ENCODE measurements at regions not wholly inside any gene's neighbourhood (a gene's known extent, or its start where the extent isn't known, plus 50 kb on each side); places are given as distances from the start of the nearest gene placed in this dataset.

GRCh38 chr16:7239547-7239946 lies 93.1 kb upstream of the RBFOX1 start:
- H3K18ac ChIP-seq (ENCODE audit: low read depth, low read length): no peak overlapping the region
- H2BK15ac ChIP-seq (ENCODE audit: low read depth, low read length): no peak overlapping the region
- H3K9me3 ChIP-seq (ENCODE audit: control insufficient read depth, insufficient read depth, low read length): peaks cover 10% of the 10 kb centered on the region
- dilution Hi-C loops (cut with HindIII; ENCODE audit: low sequenced_read_pairs, unreplicated experiment): no loop called here
- no peaks in the 10 kb centered on the region for H3K36me3 ChIP-seq (ENCODE audit: control insufficient read depth, insufficient read depth, low read length)
- ChIA-PET CTCF (no interaction called here), POLR2A (ENCODE audit: unreplicated experiment) (no interaction called here)
- DNase-seq: no peak
- no peaks in the 10 kb centered on the region for H3K4me1 ChIP-seq (ENCODE audit: control insufficient read depth, insufficient read depth, low read length)
- H3K4ac ChIP-seq (ENCODE audit: low read depth, low read length): no peak overlapping the region
- no peak overlapping the region for H3K27ac ChIP-seq (ENCODE audit: insufficient read depth, low read length)
- no peak overlapping the region for H2BK120ac ChIP-seq (ENCODE audit: low read depth, low read length)
- H2BK5ac ChIP-seq (ENCODE audit: low read depth, low read length, poor library complexity, severe bottlenecking): no peak overlapping the region
- no peak overlapping the region for H3K9ac ChIP-seq (ENCODE audit: low read depth, low read length)
- no peak overlapping the region for H4K91ac ChIP-seq (ENCODE audit: insufficient read depth, low read depth, low read length)
- no peak overlapping the region for H3K4me2 ChIP-seq (ENCODE audit: low read depth, low read length)
- H3K9me1 ChIP-seq (ENCODE audit: insufficient read depth, low read length): no peaks in the 10 kb centered on the region
- H2BK20ac ChIP-seq (ENCODE audit: low read depth, low read length): no peak overlapping the region
- no CpG with 5 or more reads among the region's 2 CpGs for WGBS, 2 experiments (ENCODE audit: extremely low coverage in 2 of 2, insufficient read length in 1 of 2)
- no peak overlapping the region for H2AK9ac ChIP-seq (replicated peaks; ENCODE audit: low read depth, low read length, poor library complexity)
- no peak overlapping the region for H3K4me3 ChIP-seq (ENCODE audit: insufficient read depth, low read depth, low read length)
- TF ChIP-seq CHD1 (IDR thresholded peaks at IDR 0.05; ENCODE audit: low read depth, low read length) (no peak), FOS (IDR thresholded peaks at IDR 0.05; ENCODE audit: low read depth, low read length) (no peak), BHLHE40 (IDR thresholded peaks at IDR 0.05; ENCODE audit: low read depth, low read length) (no peak), RFX5 (IDR thresholded peaks at IDR 0.05; ENCODE audit: low read depth, low read length) (no peak), CEBPB (IDR thresholded peaks at IDR 0.05; ENCODE audit: low read depth, low read length) (no peak), NFE2L2 (IDR thresholded peaks at IDR 0.05; ENCODE audit: low read depth, low read length) (no peak), MXI1 (IDR thresholded peaks at IDR 0.05; ENCODE audit: borderline replicate concordance, low read depth, low read length) (no peak), RCOR1 (IDR thresholded peaks at IDR 0.05; ENCODE audit: insufficient replicate concordance, low read length) (no peak), MAFK (IDR thresholded peaks at IDR 0.05; ENCODE audit: low read depth, low read length) (no peak), ELK1 (IDR thresholded peaks at IDR 0.05; ENCODE audit: borderline replicate concordance, low read depth, low read length) (no peak), USF2 (IDR thresholded peaks at IDR 0.05; ENCODE audit: low read depth, low read length) (no peak), RAD21 (IDR thresholded peaks at IDR 0.05; ENCODE audit: low read length) (no peak), POLR2A (IDR thresholded peaks at IDR 0.05; ENCODE audit: low read depth, low read length) (no peak), SMC3 (IDR thresholded peaks at IDR 0.05; ENCODE audit: low read depth, low read length) (no peak), MAZ (IDR thresholded peaks at IDR 0.05; ENCODE audit: borderline replicate concordance, low read depth, low read length) (no peak), CTCF (conservative IDR thresholded peaks at IDR 0.05; ENCODE audit: low read depth, low read length) (no peak)
- ATAC-seq (ENCODE audit: low read depth): no peak
- H4K20me1 ChIP-seq (ENCODE audit: insufficient read depth, low read length): no peaks in the 10 kb centered on the region
- H2AK5ac ChIP-seq (ENCODE audit: low read depth, low read length): no peak overlapping the region
- H3K23ac ChIP-seq (ENCODE audit: low read depth, low read length): no peak overlapping the region
- no peak overlapping the region for H4K8ac ChIP-seq (ENCODE audit: low read depth in 2 of 2, low read length in 2 of 2)
- H4K5ac ChIP-seq (ENCODE audit: low read depth, low read length): no peak overlapping the region
- in situ Hi-C loops (cut with MboI; ENCODE audit: low sequenced_read_pairs): no loop called here
- BruUV-seq (replicated peaks): no TSS peak
- no peak overlapping the region for H2AFZ ChIP-seq (replicated peaks; ENCODE audit: low read length, poor library complexity)
- no peaks in the 10 kb centered on the region for H3K27me3 ChIP-seq (ENCODE audit: control insufficient read depth, insufficient read depth, low read length)
- intact Hi-C loops (cut with micrococcal nuclease): no loop called here
- no peak overlapping the region for H3K56ac ChIP-seq (ENCODE audit: extremely low read depth, insufficient read depth, low read length)
- no peak overlapping the region for H3K14ac ChIP-seq (replicated peaks; ENCODE audit: low read depth, low read length)
- no peaks in the 10 kb centered on the region for H3K79me1 ChIP-seq (ENCODE audit: low read depth in 1 of 2, low read length in 2 of 2)
